GM12873 (cell line): ENCODE measurements at regions not wholly inside any gene's neighbourhood (a gene's known extent, or its start where the extent isn't known, plus 50 kb on each side); places are given as distances from the start of the nearest gene placed in this dataset.

Experiments
- TF ChIP-seq, protein P1 (sequence below): IDR thresholded peaks from 2 replicates; pipeline ENCODE4 v1.5.1; 2012; ENCODE audit warnings: low read depth, mild to moderate bottlenecking, moderate library complexity, low read length, control low read depth; ENCODE audit not compliant: insufficient read depth; ENCODE audit errors: missing control alignments

DNA sequence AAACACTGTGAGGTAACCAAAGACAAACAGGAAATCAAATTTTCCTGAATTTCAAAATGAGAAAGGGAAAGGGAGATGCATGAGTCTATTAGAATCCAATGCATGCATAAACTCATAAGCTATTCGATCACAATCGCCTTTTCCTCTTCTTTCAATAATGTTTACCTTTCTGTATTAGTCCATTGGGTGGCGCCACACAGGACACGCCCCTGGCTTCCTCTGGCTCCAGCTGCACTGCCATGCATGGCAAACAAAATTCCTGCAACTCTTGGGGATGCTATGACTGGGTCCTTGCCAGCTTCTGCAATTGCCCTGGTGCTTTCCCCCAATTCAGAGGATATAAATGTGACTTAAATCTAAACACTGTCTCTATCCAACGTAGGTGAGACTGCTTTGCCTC lies 424.5 kb upstream of the PCDH7 start:
- TF ChIP-seq, protein P1, sequence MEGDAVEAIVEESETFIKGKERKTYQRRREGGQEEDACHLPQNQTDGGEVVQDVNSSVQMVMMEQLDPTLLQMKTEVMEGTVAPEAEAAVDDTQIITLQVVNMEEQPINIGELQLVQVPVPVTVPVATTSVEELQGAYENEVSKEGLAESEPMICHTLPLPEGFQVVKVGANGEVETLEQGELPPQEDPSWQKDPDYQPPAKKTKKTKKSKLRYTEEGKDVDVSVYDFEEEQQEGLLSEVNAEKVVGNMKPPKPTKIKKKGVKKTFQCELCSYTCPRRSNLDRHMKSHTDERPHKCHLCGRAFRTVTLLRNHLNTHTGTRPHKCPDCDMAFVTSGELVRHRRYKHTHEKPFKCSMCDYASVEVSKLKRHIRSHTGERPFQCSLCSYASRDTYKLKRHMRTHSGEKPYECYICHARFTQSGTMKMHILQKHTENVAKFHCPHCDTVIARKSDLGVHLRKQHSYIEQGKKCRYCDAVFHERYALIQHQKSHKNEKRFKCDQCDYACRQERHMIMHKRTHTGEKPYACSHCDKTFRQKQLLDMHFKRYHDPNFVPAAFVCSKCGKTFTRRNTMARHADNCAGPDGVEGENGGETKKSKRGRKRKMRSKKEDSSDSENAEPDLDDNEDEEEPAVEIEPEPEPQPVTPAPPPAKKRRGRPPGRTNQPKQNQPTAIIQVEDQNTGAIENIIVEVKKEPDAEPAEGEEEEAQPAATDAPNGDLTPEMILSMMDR: no peak

DNA sequence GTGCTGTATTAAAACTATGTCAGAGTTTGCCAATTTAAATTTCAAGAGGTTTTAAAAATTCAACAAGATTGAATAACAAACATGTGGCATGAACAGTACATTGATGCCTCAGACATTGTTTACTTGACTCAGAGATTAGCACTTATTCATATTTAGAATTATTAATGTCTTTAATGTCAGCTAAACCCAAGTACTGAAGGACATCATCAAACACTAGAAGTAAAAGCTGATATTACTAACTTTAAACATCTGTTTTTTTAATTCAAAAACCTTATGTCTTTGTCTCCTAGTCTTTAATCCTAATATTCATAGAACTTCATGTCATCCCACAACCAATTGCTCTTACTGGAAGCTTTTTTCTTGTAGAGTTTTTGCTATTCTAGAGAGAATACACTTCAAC lies 406.2 kb upstream of the PCDH7 start:
- TF ChIP-seq, protein P1: no peak

DNA sequence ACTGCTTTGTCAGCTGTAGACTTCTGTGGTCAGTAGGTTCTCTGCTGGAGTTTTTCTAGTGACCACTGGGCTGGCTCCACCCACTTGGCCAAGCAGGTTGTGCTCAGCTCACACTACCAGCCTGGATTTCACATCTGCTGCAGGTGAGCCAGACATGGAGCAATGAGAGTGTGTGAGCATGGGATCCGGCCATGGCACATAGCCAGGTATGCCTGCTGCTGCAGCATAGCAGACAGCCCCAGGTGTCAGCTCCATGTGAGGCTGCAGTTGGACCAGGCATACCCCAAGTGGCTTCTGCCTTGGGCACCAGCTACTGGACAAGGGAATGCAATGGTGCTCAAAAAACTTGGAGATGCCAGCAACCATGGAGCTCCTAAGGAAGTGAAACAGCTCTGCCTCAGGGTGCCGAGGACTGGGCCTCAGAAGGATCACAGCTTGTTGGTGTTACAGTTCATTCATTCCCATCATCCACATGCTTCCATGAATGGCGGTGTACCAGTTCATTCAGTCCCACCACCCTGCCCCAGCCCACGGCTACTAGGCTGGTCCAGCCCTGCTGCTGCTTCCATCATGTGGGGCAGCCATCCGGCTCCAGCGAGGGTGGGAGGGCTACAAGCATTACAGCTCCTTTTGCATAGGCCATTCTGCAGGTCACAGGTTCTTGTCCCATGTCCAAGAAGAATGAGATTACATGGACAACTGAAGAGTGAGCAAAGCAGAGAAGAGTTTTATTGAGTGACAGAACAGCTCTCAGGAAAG lies 389.1 kb upstream of the PCDH7 start:
- TF ChIP-seq, protein P1: no peak

DNA sequence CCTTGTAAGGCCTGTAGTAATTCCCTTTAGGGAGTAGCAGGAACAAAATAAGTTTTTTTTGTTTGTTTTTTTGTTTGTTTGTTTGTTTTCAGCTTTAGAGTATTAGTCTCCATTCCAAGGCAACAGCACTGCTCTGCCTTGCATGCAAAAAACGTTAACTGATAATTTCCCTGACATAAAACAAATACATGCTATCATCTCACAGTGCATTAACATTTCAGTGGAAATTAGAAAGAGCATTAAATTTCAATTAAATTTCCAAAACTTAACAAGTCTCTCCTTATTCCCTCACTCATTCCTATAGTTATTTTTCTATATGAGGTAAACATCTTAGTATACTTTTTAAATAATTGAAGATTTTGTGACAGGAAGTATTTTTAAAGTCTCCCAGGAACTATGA lies 378.4 kb upstream of the PCDH7 start:
- TF ChIP-seq, protein P1: no peak

DNA sequence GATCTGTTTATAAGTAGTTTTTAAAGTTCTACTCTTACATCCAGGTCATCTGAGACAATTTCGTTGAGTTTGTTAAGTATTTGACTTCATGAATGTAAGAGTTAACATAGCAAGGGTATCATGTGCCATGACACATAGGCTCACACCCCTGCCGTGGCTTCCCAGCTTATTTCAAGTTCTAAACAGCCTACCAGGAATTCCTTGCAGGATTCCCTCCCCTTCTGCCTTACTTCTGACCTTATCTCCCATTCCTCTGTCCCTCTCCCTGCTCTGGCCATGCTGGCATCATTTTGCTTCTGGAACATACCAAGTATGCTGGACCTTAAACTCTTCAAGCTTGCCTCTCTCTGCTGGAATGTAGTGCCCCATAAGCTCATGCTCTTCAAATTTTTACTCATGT lies 369.9 kb upstream of the PCDH7 start:
- TF ChIP-seq, protein P1: no peak

DNA sequence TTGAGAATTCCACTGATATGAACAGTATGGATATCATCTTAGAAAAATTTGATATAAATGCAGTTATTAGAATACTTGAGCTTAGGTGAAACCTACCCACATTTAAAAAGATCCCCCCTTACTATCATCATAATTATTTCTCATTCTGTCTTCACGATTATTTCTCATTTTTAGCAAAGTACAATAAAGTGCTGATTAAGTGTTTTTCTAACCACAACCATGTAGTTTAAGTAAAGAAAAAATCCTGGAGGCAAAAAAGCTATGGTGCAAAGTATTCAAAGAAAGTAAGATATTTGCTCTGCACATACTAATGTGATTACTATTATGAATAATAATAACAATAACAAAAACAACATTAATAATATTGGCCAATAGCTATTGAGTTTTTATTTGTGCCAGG lies 365.6 kb upstream of the PCDH7 start:
- TF ChIP-seq, protein P1: no peak

DNA sequence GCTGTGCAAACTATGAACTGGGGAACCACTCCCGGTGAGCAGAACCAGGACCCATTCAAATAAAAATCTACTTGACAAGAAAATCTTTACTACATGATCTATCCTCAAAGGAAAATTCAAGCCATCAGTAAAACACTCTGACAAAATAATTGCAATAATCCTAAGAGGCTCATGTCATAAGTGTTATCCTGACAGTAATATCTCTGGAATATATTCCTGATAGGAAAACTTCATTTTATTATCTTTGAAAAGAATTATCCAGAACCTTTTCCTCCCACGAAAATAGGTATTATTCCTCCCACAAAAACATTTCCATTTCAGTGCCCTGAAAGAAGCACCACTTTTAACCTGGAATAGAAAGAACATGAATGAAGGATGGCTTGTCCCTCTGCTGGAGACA lies 357.7 kb upstream of the PCDH7 start:
- TF ChIP-seq, protein P1: no peak

DNA sequence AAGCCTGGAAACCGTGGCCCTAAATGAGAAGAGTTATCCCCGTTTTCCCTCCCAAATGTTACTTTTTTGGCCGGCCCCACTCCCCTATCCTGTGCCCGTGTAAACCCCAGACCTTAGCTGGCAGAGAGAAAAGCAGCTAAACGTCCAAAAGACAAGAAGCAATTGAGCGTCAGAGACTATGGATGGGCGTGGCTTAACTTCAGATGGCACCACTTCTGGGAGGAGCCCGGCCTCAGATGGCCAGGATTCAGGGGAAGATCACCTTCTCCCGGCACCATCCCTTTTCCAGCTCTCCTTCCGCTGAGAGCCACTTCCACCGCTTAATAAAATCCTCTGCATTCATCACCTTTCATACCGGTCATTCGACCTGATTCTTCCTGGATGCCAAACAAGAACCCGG lies 350.1 kb upstream of the PCDH7 start:
- TF ChIP-seq, protein P1: no peak
